ENCODE measurements at regions not wholly inside any gene's neighbourhood (a gene's known extent, or its start where the extent isn't known, plus 50 kb on each side); places are given as distances from the start of the nearest gene placed in this dataset.

GRCh38 chr4:175504318-175504717, 307.7 kb downstream of the GPM6A start:
- Histone ChIP-seq H3K36me3 (no peaks in the 10 kb centered on the region), H3K9me3 (ENCODE audit: low read depth) (no peaks in the 10 kb centered on the region), H3K4me3 (no peak overlapping the region), H3K27me3 (no peaks in the 10 kb centered on the region), H3K4me1 (ENCODE audit: low read depth) (no peaks in the 10 kb centered on the region), H3K27ac (no peak overlapping the region)
- TF ChIP-seq CTCF (IDR thresholded peaks at IDR 0.05; ENCODE audit: low read depth, low read length): no peak
- no peak for DNase-seq (ENCODE audit: low read depth in 1 of 2, low spot score in 1 of 2)

GRCh38 chr4:175509320-175509719, 302.7 kb downstream of the GPM6A start:
- Histone ChIP-seq H3K4me3 (no peak overlapping the region), H3K4me1 (ENCODE audit: low read depth) (no peaks in the 10 kb centered on the region), H3K27me3 (no peaks in the 10 kb centered on the region), H3K27ac (no peak overlapping the region), H3K9me3 (ENCODE audit: low read depth) (no peaks in the 10 kb centered on the region), H3K36me3 (no peaks in the 10 kb centered on the region)
- peak in 1 of 2 donors; percentile 14 for DNase-seq (ENCODE audit: low read depth in 1 of 2, low spot score in 1 of 2)
- no peak for TF ChIP-seq CTCF (IDR thresholded peaks at IDR 0.05; ENCODE audit: low read depth, low read length)

GRCh38 chr4:175511861-175512260, 300.2 kb downstream of the GPM6A start:
- H3K27me3 ChIP-seq: no peaks in the 10 kb centered on the region
- no peak overlapping the region for H3K4me3 ChIP-seq
- no peak for DNase-seq (ENCODE audit: low read depth in 1 of 2, low spot score in 1 of 2)
- no peaks in the 10 kb centered on the region for H3K4me1 ChIP-seq (ENCODE audit: low read depth)
- no peaks in the 10 kb centered on the region for H3K36me3 ChIP-seq
- H3K9me3 ChIP-seq (ENCODE audit: low read depth): no peaks in the 10 kb centered on the region
- TF ChIP-seq CTCF (IDR thresholded peaks at IDR 0.05; ENCODE audit: low read depth, low read length): no peak
- no peak overlapping the region for H3K27ac ChIP-seq

GRCh38 chr4:175514174-175514573, 297.9 kb downstream of the GPM6A start:
- no peak overlapping the region for H3K4me3 ChIP-seq
- TF ChIP-seq CTCF (IDR thresholded peaks at IDR 0.05; ENCODE audit: low read depth, low read length): no peak
- H3K27ac ChIP-seq: no peak overlapping the region
- no peaks in the 10 kb centered on the region for H3K27me3 ChIP-seq
- no peaks in the 10 kb centered on the region for H3K4me1 ChIP-seq (ENCODE audit: low read depth)
- H3K9me3 ChIP-seq (ENCODE audit: low read depth): no peaks in the 10 kb centered on the region
- DNase-seq (ENCODE audit: low read depth in 1 of 2, low spot score in 1 of 2): no peak
- no peaks in the 10 kb centered on the region for H3K36me3 ChIP-seq

GRCh38 chr4:175530655-175531054, 281.4 kb downstream of the GPM6A start:
- no peaks in the 10 kb centered on the region for H3K36me3 ChIP-seq

More at GRCh38 chr4:175530655-175531054, 281.4 kb downstream of the GPM6A start:
- Histone ChIP-seq H3K4me3 (no peak overlapping the region), H3K27ac (no peak overlapping the region), H3K4me1 (ENCODE audit: low read depth) (no peaks in the 10 kb centered on the region), H3K27me3 (no peaks in the 10 kb centered on the region), H3K9me3 (ENCODE audit: low read depth) (no peaks in the 10 kb centered on the region)
- no peak for DNase-seq (ENCODE audit: low read depth in 1 of 2, low spot score in 1 of 2)
- TF ChIP-seq CTCF (IDR thresholded peaks at IDR 0.05; ENCODE audit: low read depth, low read length): no peak
